ENCODE measurements at regions not wholly inside any gene's neighbourhood (a gene's known extent, or its start where the extent isn't known, plus 50 kb on each side); places are given as distances from the start of the nearest gene placed in this dataset.
"Not testable (repeated sequence)": the region's sequence is repeated elsewhere in the genome, so short reads cannot be mapped to it uniquely, and the experiment has no call there.

- H3K4me3 Mint-ChIP-seq; H3K27ac Mint-ChIP-seq; H3K9me3 Mint-ChIP-seq; H3K27me3 Mint-ChIP-seq (ENCODE audit: low read depth); H3K36me3 Mint-ChIP-seq (ENCODE audit: low read depth); intact Hi-C loops (cut with micrococcal nuclease); DNase-seq: not testable (repeated sequence)
- H3K4me1 Mint-ChIP-seq (ENCODE audit: low read depth): peaks cover 16% of the 10 kb centered on the region
- CTCF ChIA-PET: interaction anchor here (1.0 kb wide), 1 partner anchor 35 kb away, joined by 3 read pairs; no protein-coding TSS in a partner anchor
Observed at GRCh38 chr15:84533705-84534104, 67.1 kb upstream of the ZSCAN2 start.

- H3K4me1 Mint-ChIP-seq (ENCODE audit: low read depth): peaks cover 16% of the 10 kb centered on the region
- H3K4me3 Mint-ChIP-seq; intact Hi-C loops (cut with micrococcal nuclease); H3K27me3 Mint-ChIP-seq (ENCODE audit: low read depth); H3K9me3 Mint-ChIP-seq; CTCF ChIA-PET; H3K27ac Mint-ChIP-seq; DNase-seq; H3K36me3 Mint-ChIP-seq (ENCODE audit: low read depth): not testable (repeated sequence)
Observed at GRCh38 chr15:84534561-84535235, 66.1 kb upstream of the ZSCAN2 start.

- peaks cover 14% of the 10 kb centered on the region for H3K4me1 Mint-ChIP-seq (ENCODE audit: low read depth)
- H3K27me3 Mint-ChIP-seq (ENCODE audit: low read depth); DNase-seq; CTCF ChIA-PET; H3K36me3 Mint-ChIP-seq (ENCODE audit: low read depth); H3K9me3 Mint-ChIP-seq; intact Hi-C loops (cut with micrococcal nuclease); H3K4me3 Mint-ChIP-seq; H3K27ac Mint-ChIP-seq: not testable (repeated sequence)
Observed at GRCh38 chr15:84536181-84536580, 64.6 kb upstream of the ZSCAN2 start.

GRCh38 chr15:84544586-84544985 lies 56.2 kb upstream of the ZSCAN2 start:
- CTCF ChIA-PET; H3K36me3 Mint-ChIP-seq (ENCODE audit: low read depth); H3K27me3 Mint-ChIP-seq (ENCODE audit: low read depth); H3K27ac Mint-ChIP-seq; H3K4me3 Mint-ChIP-seq; intact Hi-C loops (cut with micrococcal nuclease); DNase-seq; H3K9me3 Mint-ChIP-seq: not testable (repeated sequence)
- peaks cover 13% of the 10 kb centered on the region for H3K4me1 Mint-ChIP-seq (ENCODE audit: low read depth)

- H3K4me3 Mint-ChIP-seq; CTCF ChIA-PET; H3K36me3 Mint-ChIP-seq (ENCODE audit: low read depth): not testable (repeated sequence)
Observed at GRCh38 chr15:84547150-84547549, 53.7 kb upstream of the ZSCAN2 start.

GRCh38 chr15:84550503-84550902 lies 50.3 kb upstream of the ZSCAN2 start:
- H3K27ac Mint-ChIP-seq; H3K27me3 Mint-ChIP-seq (ENCODE audit: low read depth); H3K36me3 Mint-ChIP-seq (ENCODE audit: low read depth); H3K9me3 Mint-ChIP-seq; intact Hi-C loops (cut with micrococcal nuclease); H3K4me3 Mint-ChIP-seq; CTCF ChIA-PET; DNase-seq: not testable (repeated sequence)
- peaks cover 12% of the 10 kb centered on the region for H3K4me1 Mint-ChIP-seq (ENCODE audit: low read depth)

More at GRCh38 chr15:84547150-84547549, 53.7 kb upstream of the ZSCAN2 start:
- H3K9me3 Mint-ChIP-seq; H3K27ac Mint-ChIP-seq; H3K27me3 Mint-ChIP-seq (ENCODE audit: low read depth); DNase-seq; intact Hi-C loops (cut with micrococcal nuclease): not testable (repeated sequence)
- H3K4me1 Mint-ChIP-seq (ENCODE audit: low read depth): peaks cover 12% of the 10 kb centered on the region
